Naive thymus-derived CD4-positive, alpha-beta T cell (primary cell): ENCODE measurements at regions not wholly inside any gene's neighbourhood (a gene's known extent, or its start where the extent isn't known, plus 50 kb on each side); places are given as distances from the start of the nearest gene placed in this dataset.

Source experiments
- ATAC-seq: fragments of 150-1000 bp; cut with Tn5 transposase; 2 replicates; pipeline ENCODE4 v1.10.0; 2021; ENCODE audit warnings: mild to moderate bottlenecking, moderate library complexity
- CTCF ChIA-PET: fragments of 350-600 bp; sonication (Branson Sonifier 250); formaldehyde crosslinking; loops from one replicate; lab custom pipeline; 2021; ENCODE audit warnings: antibody characterized with exemption; lab: Charles Lee
- POLR2A ChIA-PET: fragments of 350-600 bp; sonication (Branson Sonifier 250); formaldehyde crosslinking; loops from one replicate; lab custom pipeline; 2021; ENCODE audit warnings: antibody characterized with exemption, inconsistent platforms; lab: Charles Lee
- DNase-seq, 9 donors: peaks; one replicate each; pipeline versions ENCODE4 v3.0.0 to v3.0.0-alpha.2; 2020 to 2022; ENCODE audit warnings: mixed read lengths in 1 of 9
- H3K27ac ChIP-seq: one replicate; pipeline ENCODE4 v1.7.0; 2013; ENCODE audit warnings: mild to moderate bottlenecking, low read depth, low read length, moderate library complexity
- H3K27me3 ChIP-seq, 2 donors: one replicate each; pipeline ENCODE4 v1.7.0; 2013; ENCODE audit warnings: low read length in 2 of 2, mild to moderate bottlenecking in 2 of 2, moderate library complexity in 2 of 2; ENCODE audit not compliant: control insufficient read depth in 2 of 2, insufficient read depth in 2 of 2
- H3K36me3 ChIP-seq, 3 experiments: 1 replicate in 2 of 3; 2 replicates in 1 of 3; pipeline ENCODE4 v1.7.0; 2013; ENCODE audit warnings: low read length in 3 of 3, mild to moderate bottlenecking in 3 of 3, moderate library complexity in 1 of 3; ENCODE audit not compliant: insufficient read depth in 3 of 3, control insufficient read depth in 2 of 3
- H3K4me1 ChIP-seq, 2 donors: one replicate each; pipeline ENCODE4 v1.7.0; 2013; ENCODE audit warnings: low read length in 2 of 2, mild to moderate bottlenecking in 2 of 2, moderate library complexity in 1 of 2; ENCODE audit not compliant: control insufficient read depth in 2 of 2, insufficient read depth in 2 of 2
- H3K4me3 ChIP-seq: 2 replicates; pipeline ENCODE4 v1.7.0; 2013; ENCODE audit warnings: mild to moderate bottlenecking, low read length
- H3K9me3 ChIP-seq, 3 experiments: 1 replicate in 2 of 3; 2 replicates in 1 of 3; pipeline ENCODE4 v1.7.0; 2013; ENCODE audit warnings: low read length in 3 of 3; ENCODE audit not compliant: control insufficient read depth in 2 of 3
- H3K27ac Mint-ChIP-seq, 9 donors: one replicate each; pipeline ENCODE4 v1.8.0; 2020 to 2022; ENCODE audit warnings: mixed read lengths in 9 of 9, mild to moderate bottlenecking in 8 of 9, moderate library complexity in 5 of 9, inconsistent platforms in 2 of 9
- H3K27me3 Mint-ChIP-seq, 5 donors: one replicate each; pipeline ENCODE4 v1.8.0; 2021 to 2022; ENCODE audit warnings: mixed read lengths in 5 of 5, mild to moderate bottlenecking in 1 of 5
- H3K36me3 Mint-ChIP-seq, 5 donors: one replicate each; pipeline ENCODE4 v1.8.0; 2020 to 2022; ENCODE audit warnings: mixed read lengths in 5 of 5, mild to moderate bottlenecking in 3 of 5, inconsistent platforms in 1 of 5
- H3K4me1 Mint-ChIP-seq, 7 donors: one replicate each; pipeline ENCODE4 v1.8.0; 2020 to 2022; ENCODE audit warnings: mixed read lengths in 7 of 7, mild to moderate bottlenecking in 3 of 7, inconsistent platforms in 1 of 7
- H3K4me3 Mint-ChIP-seq, 10 donors: one replicate each; pipeline ENCODE4 v1.8.0; 2020 to 2022; ENCODE audit warnings: mild to moderate bottlenecking in 10 of 10, mixed read lengths in 10 of 10, moderate library complexity in 6 of 10, inconsistent platforms in 2 of 10
- H3K9me3 Mint-ChIP-seq, 11 donors: one replicate each; pipeline ENCODE4 v1.8.0; 2020 to 2022; ENCODE audit warnings: mixed read lengths in 11 of 11, mild to moderate bottlenecking in 4 of 11, inconsistent platforms in 1 of 11, moderate library complexity in 1 of 11
- intact Hi-C, 2 donors: fragments of 100-400 bp; cut with micrococcal nuclease; formaldehyde crosslinking; loops; one replicate each; pipeline ENCODE4 v1.15.1; 2023

DNA sequence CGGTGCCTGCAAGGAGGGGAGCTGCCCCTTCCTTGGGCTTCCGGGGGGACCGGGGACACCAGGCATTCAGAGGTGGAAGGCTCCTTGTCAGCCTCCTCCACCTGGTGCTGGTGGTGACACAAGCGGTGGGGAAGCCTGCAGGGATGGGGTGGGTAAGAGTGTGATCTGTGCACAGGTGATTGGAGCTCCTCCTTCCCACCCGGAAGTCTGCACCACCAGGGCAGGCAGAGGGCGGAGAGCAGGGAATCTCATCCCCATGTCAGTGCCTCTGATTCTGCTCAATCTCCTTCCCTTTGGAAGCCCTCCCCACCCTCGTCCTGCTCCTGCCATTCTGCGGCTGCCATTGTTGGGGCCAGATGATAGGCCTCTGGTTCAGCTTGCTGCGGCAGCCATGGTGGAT, 238.1 kb upstream of the CRY1 start:
- ATAC-seq: no peak
- POLR2A ChIA-PET: interaction anchor here (1.7 kb wide), 1 partner anchor 11 kb away, joined by 7 read pairs; no protein-coding TSS in a partner anchor
- Mint-ChIP-seq H3K36me3 (peaks cover 0 to 35% (median 3%) of the 10 kb centered on the region in 5 donors), H3K27me3 (no peaks in the 10 kb centered on the region), H3K9me3 (peaks cover 0 to 5% (median 0%) of the 10 kb centered on the region in 11 donors), H3K4me1 (peaks cover 51 to 94% (median 87%) of the 10 kb centered on the region in 7 donors), H3K4me3 (peak overlapping the region in 1 of 10 donors; percentile 55), H3K27ac (peak overlapping the region in 6 of 9 donors; percentile 2 to 86 (median 73))
- H3K9me3 ChIP-seq: no peaks in the 10 kb centered on the region
- no peaks in the 10 kb centered on the region for H3K36me3 ChIP-seq
- peaks cover 3 to 18% of the 10 kb centered on the region in 2 donors for H3K4me1 ChIP-seq
- DNase-seq: no peak
- CTCF ChIA-PET: interaction anchor here (1.3 kb wide), 1 partner anchor 17 kb away, joined by 4 read pairs; no protein-coding TSS in a partner anchor
- intact Hi-C loops: no loop called here
- no peak overlapping the region for H3K27ac ChIP-seq
- no peak overlapping the region for H3K4me3 ChIP-seq
- H3K27me3 ChIP-seq: no peaks in the 10 kb centered on the region

DNA sequence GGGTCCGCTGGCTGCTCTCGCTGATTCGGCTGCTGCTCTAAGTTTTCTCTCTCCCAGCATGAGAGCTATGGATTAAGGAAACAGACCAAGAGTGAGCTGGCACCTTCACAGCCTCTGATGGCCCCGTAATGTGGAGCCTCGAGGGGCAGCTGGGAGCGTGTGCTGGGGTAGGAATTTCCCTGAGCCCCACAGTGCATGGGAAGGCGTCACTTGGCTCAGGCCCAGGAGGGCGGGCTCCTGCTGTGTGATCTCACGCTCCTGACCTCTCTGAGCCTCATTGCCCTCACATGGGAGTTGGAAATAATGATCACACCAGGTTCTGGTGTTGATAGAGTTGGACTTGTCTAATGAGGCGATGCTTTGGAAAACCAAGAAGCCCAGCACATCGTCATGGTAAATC, 238.6 kb upstream of the CRY1 start:
- Histone ChIP-seq H3K27me3 (no peaks in the 10 kb centered on the region), H3K36me3 (no peaks in the 10 kb centered on the region), H3K4me3 (no peak overlapping the region), H3K27ac (no peak overlapping the region), H3K4me1 (peaks cover 3 to 22% of the 10 kb centered on the region in 2 donors), H3K9me3 (no peaks in the 10 kb centered on the region)
- ChIA-PET POLR2A (interaction anchor here (1.7 kb wide), 1 partner anchor 12 kb away, joined by 7 read pairs; no protein-coding TSS in a partner anchor), CTCF (interaction anchor here (1.3 kb wide), 1 partner anchor 17 kb away, joined by 4 read pairs; no protein-coding TSS in a partner anchor)
- intact Hi-C loops: no loop called here
- DNase-seq (no peak), ATAC-seq (no peak)
- peak overlapping the region in 2 of 9 donors; percentile 53 to 82 for H3K27ac Mint-ChIP-seq
- peaks cover 0 to 5% (median 0%) of the 10 kb centered on the region in 11 donors for H3K9me3 Mint-ChIP-seq
- H3K36me3 Mint-ChIP-seq: peaks cover 0 to 35% (median 3%) of the 10 kb centered on the region in 5 donors
- H3K4me3 Mint-ChIP-seq: peak overlapping the region in 1 of 10 donors; percentile 9
- H3K27me3 Mint-ChIP-seq: no peaks in the 10 kb centered on the region
- H3K4me1 Mint-ChIP-seq: peaks cover 47 to 94% (median 87%) of the 10 kb centered on the region in 7 donors

DNA sequence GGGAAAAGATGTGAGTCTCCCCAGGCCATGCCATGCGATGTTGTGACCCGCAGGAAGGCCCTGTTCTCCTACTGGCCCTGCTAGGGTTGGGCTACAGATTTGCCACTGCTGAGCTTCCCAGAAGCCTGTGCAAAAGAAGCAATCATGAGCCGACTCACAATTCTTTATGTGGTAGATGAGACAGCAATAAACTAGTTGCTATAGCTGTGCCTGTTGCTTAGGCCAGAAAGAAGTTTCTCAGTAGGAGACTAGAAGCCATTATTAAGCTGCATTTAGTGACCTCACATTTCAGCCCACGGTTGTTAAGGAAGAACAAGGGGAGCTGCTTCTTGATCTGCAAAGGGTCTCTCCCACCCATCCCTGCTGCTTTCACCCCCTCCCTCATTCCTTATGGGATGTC, 239.4 kb upstream of the CRY1 start:
- POLR2A ChIA-PET: no interaction called here
- Histone ChIP-seq H3K27me3 (no peaks in the 10 kb centered on the region), H3K4me1 (peaks cover 3 to 30% of the 10 kb centered on the region in 2 donors), H3K36me3 (no peaks in the 10 kb centered on the region), H3K9me3 (no peaks in the 10 kb centered on the region), H3K4me3 (no peak overlapping the region), H3K27ac (no peak overlapping the region)
- Mint-ChIP-seq H3K4me3 (no peak overlapping the region), H3K27me3 (no peaks in the 10 kb centered on the region), H3K27ac (peak overlapping the region in 4 of 9 donors; percentile 24 to 82 (median 39)), H3K36me3 (peaks cover 0 to 39% (median 3%) of the 10 kb centered on the region in 5 donors), H3K9me3 (peaks cover 0 to 5% (median 0%) of the 10 kb centered on the region in 11 donors), H3K4me1 (peaks cover 49 to 94% (median 87%) of the 10 kb centered on the region in 7 donors)
- no peak for DNase-seq
- CTCF ChIA-PET: interaction anchor here (1.0 kb wide), 1 partner anchor 12 kb away, joined by 3 read pairs; no protein-coding TSS in a partner anchor
- intact Hi-C loops: no loop called here
- no peak for ATAC-seq

DNA sequence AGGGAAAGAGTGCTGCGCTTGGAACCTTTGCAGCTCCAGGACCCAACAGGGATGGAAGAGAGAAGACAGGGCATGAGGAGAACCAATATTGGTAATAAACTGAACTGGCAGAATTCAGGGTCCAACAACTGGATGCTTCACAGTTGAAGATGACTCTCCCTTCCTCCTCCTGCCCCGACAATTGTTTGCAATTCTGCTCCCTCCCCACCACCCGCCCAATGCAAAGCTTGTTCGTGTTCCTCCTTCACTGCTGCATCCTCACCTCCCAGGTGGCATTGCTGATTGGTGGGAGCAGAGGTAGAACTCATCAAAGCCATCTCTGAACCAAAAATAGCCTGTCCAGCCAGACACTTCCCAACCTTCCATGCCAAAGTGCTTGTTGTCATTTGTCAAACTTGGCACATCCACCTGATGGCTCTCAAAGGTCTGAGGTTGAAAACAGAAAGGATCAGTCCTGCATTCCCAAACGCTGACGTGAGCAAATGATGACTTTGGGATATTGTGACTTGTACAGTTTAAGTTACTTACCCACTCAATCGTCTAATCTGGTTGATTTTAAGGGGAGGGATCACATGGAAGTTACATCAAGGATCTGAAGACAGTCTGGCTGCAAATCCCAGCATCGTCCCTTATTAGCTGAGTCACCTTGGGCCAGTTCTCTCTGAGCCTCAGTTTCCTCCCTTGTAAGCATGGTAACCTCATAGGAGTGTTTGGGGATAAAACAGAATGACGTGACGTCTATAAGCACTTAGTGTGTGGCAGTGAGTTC, 242.6 kb upstream of the CRY1 start:
- POLR2A ChIA-PET: interaction anchor here (2.7 kb wide), 1 partner anchor 16 kb away, joined by 12 read pairs; no protein-coding TSS in a partner anchor
- ATAC-seq: no peak
- Histone ChIP-seq H3K4me1 (peaks cover 0 to 21% of the 10 kb centered on the region in 2 donors), H3K27me3 (no peaks in the 10 kb centered on the region), H3K9me3 (no peaks in the 10 kb centered on the region), H3K27ac (no peak overlapping the region), H3K4me3 (no peak overlapping the region), H3K36me3 (no peaks in the 10 kb centered on the region)
- H3K9me3 Mint-ChIP-seq: peaks cover 0 to 5% (median 0%) of the 10 kb centered on the region in 11 donors
- CTCF ChIA-PET: no interaction called here
- peak overlapping the region in 2 of 10 donors; percentile 10 to 17 for H3K4me3 Mint-ChIP-seq
- H3K4me1 Mint-ChIP-seq: peaks cover 25 to 80% (median 74%) of the 10 kb centered on the region in 7 donors
- H3K36me3 Mint-ChIP-seq: peaks cover 0 to 45% (median 4%) of the 10 kb centered on the region in 5 donors
- peak overlapping the region in 5 of 9 donors; percentile 4 to 62 (median 22) for H3K27ac Mint-ChIP-seq
- intact Hi-C loops: loop anchor here (2.0 kb wide), 2 partner anchors 15 to 17 kb away; no protein-coding TSS in a partner anchor
- no peak for DNase-seq
- no peaks in the 10 kb centered on the region for H3K27me3 Mint-ChIP-seq

DNA sequence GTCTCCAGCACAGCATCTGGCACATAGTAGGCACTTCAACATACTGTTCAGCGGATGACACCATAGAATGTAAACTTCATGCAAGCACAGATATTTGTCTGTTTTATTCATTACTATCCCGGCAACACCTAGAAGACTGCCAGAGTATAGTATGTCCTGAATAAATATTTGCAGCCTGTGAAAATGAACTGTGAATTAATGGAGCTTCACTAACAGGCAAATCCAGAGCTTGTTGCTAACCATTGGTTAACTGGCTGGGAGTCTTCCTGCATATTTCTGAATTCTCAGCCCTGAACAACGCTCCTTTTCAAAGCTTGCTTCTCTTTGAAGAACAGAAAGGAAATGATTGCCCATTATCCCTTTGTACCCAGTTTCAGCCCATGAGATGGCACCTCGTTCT, 243.3 kb upstream of the CRY1 start:
- ChIA-PET CTCF (no interaction called here), POLR2A (interaction anchor here (0.8 to 2.7 kb wide), 2 partner anchors 15 to 16 kb away, joined by 3 to 12 read pairs; no protein-coding TSS in a partner anchor)
- ATAC-seq: no peak
- Histone ChIP-seq H3K27ac (no peak overlapping the region), H3K36me3 (no peaks in the 10 kb centered on the region), H3K4me1 (peaks cover 0 to 21% of the 10 kb centered on the region in 2 donors), H3K4me3 (no peak overlapping the region), H3K9me3 (no peaks in the 10 kb centered on the region), H3K27me3 (no peaks in the 10 kb centered on the region)
- DNase-seq: no peak
- peaks cover 0 to 5% (median 0%) of the 10 kb centered on the region in 11 donors for H3K9me3 Mint-ChIP-seq
- no peak overlapping the region for H3K27ac Mint-ChIP-seq
- no peaks in the 10 kb centered on the region for H3K27me3 Mint-ChIP-seq
- intact Hi-C loops: loop anchor here (2.0 kb wide), 2 partner anchors 16 kb away; no protein-coding TSS in a partner anchor
- H3K36me3 Mint-ChIP-seq: peaks cover 0 to 50% (median 11%) of the 10 kb centered on the region in 5 donors
- H3K4me1 Mint-ChIP-seq: peaks cover 20 to 76% (median 67%) of the 10 kb centered on the region in 7 donors
- peak overlapping the region in 2 of 10 donors; percentile 10 to 17 for H3K4me3 Mint-ChIP-seq

DNA sequence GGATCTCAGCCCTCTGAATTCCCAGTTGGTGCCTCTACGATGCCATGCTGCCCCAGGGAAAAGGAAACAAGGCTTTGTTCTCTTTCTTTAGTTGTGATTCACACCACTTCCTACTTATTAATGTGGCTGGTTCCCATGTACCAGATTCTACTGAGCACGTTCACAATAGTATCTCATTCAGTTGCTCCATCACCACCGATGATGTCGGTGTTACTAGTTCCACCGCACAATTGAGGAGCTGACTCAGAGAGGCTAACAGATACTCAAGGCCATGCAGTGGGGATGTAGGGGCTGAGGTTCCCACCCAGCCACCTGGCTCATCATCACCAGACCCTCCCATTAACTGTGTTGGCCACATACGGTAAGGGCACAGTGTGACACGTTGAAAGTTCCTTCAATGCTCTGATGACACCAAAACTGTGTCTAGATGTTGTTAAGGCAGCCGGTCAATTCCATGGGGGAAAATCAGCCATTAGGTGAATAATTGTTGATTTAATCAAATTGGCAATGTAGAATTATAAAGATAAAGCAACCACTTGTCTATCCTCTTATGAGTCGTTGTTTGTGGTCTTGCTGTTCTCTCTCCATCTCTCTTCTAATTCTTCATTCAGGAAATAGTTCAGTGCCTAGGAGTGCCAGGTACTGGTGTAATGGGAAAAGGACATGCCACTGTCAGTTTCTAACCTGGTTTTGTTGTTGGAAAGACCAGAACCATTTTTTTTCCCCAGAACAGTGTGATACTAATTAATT, 244.2 kb upstream of the CRY1 start:
- no peaks in the 10 kb centered on the region for H3K9me3 ChIP-seq
- peaks cover 0 to 8% (median 0%) of the 10 kb centered on the region in 11 donors for H3K9me3 Mint-ChIP-seq
- intact Hi-C loops: loop anchor here (2.0 kb wide), 2 partner anchors 15 to 17 kb away; no protein-coding TSS in a partner anchor
- no peaks in the 10 kb centered on the region for H3K27me3 Mint-ChIP-seq
- ChIA-PET CTCF (no interaction called here), POLR2A (interaction anchor here (0.8 to 2.7 kb wide), 2 partner anchors 16 to 17 kb away, joined by 3 to 12 read pairs; no protein-coding TSS in a partner anchor)
- peaks cover 18 to 74% (median 60%) of the 10 kb centered on the region in 7 donors for H3K4me1 Mint-ChIP-seq
- H3K4me1 ChIP-seq: peaks cover 0 to 21% of the 10 kb centered on the region in 2 donors
- H3K36me3 ChIP-seq: no peaks in the 10 kb centered on the region
- DNase-seq: no peak
- peaks cover 0 to 56% (median 17%) of the 10 kb centered on the region in 5 donors for H3K36me3 Mint-ChIP-seq
- H3K4me3 Mint-ChIP-seq: peak overlapping the region in 3 of 10 donors; percentile 10 to 25 (median 17)
- no peaks in the 10 kb centered on the region for H3K27me3 ChIP-seq
- peak; percentile 53 for ATAC-seq
- H3K27ac Mint-ChIP-seq: peak overlapping the region in 5 of 9 donors; percentile 14 to 78 (median 34)
- H3K27ac ChIP-seq: no peak overlapping the region
- H3K4me3 ChIP-seq: no peak overlapping the region
